ENCODE measurements at regions not wholly inside any gene's neighbourhood (a gene's known extent, or its start where the extent isn't known, plus 50 kb on each side); places are given as distances from the start of the nearest gene placed in this dataset.

- TF ChIP-seq NFIC (IDR thresholded peaks at IDR 0.05), result no peak
- no peak for TF ChIP-seq EGR1 (IDR thresholded peaks at IDR 0.05)
- TF ChIP-seq TAF1 (IDR thresholded peaks at IDR 0.05; ENCODE audit: low read depth), result no peak
- TF ChIP-seq TEAD4 (IDR thresholded peaks at IDR 0.05), result no peak
- TF ChIP-seq FOXM1 (IDR thresholded peaks at IDR 0.05; ENCODE audit: borderline replicate concordance, low read depth), result no peak
- TF ChIP-seq RAD21 (IDR thresholded peaks at IDR 0.05; ENCODE audit: low read depth), result no peak
- no peak for TF ChIP-seq ZBTB7A (IDR thresholded peaks at IDR 0.05; ENCODE audit: low read depth)
- no peak for TF ChIP-seq REST (IDR thresholded peaks at IDR 0.05; ENCODE audit: low read depth)
- no peak for TF ChIP-seq EP300 (IDR thresholded peaks at IDR 0.05; ENCODE audit: borderline replicate concordance)
- no peak for TF ChIP-seq MAX (IDR thresholded peaks at IDR 0.05)
- no peak for TF ChIP-seq USF1 (IDR thresholded peaks at IDR 0.05)
- no peak for TF ChIP-seq YY1 (IDR thresholded peaks at IDR 0.05; ENCODE audit: low read depth)
Measured at GRCh38 chr7:45239486-45239885, 81.9 kb downstream of the RAMP3 start.

GRCh38 chr7:45240273-45240771 is 82.7 kb downstream of the RAMP3 start:
- no peak for TF ChIP-seq TEAD4 (IDR thresholded peaks at IDR 0.05)
- TF ChIP-seq EP300 (IDR thresholded peaks at IDR 0.05; ENCODE audit: borderline replicate concordance), result no peak
- no peak for TF ChIP-seq NFIC (IDR thresholded peaks at IDR 0.05)
- no peak for TF ChIP-seq TAF1 (IDR thresholded peaks at IDR 0.05; ENCODE audit: low read depth)
- no peak for TF ChIP-seq ZBTB7A (IDR thresholded peaks at IDR 0.05; ENCODE audit: low read depth)
- TF ChIP-seq MAX (IDR thresholded peaks at IDR 0.05), result no peak
- TF ChIP-seq REST (IDR thresholded peaks at IDR 0.05; ENCODE audit: low read depth), result no peak
- TF ChIP-seq CEBPB (IDR thresholded peaks at IDR 0.05), result no peak
- TF ChIP-seq USF1 (IDR thresholded peaks at IDR 0.05), result no peak
- TF ChIP-seq TCF12 (IDR thresholded peaks at IDR 0.05; ENCODE audit: low read depth), result no peak
- no peak for TF ChIP-seq RAD21 (IDR thresholded peaks at IDR 0.05; ENCODE audit: low read depth)

GRCh38 chr7:45240926-45241325 is 83.3 kb downstream of the RAMP3 start:
- no peak for TF ChIP-seq YY1 (IDR thresholded peaks at IDR 0.05; ENCODE audit: low read depth)
- TF ChIP-seq RAD21 (IDR thresholded peaks at IDR 0.05; ENCODE audit: low read depth), result no peak
- no peak for TF ChIP-seq CEBPB (IDR thresholded peaks at IDR 0.05)
- no peak for TF ChIP-seq NFIC (IDR thresholded peaks at IDR 0.05)
- TF ChIP-seq TAF1 (IDR thresholded peaks at IDR 0.05; ENCODE audit: low read depth), result no peak
- TF ChIP-seq REST (IDR thresholded peaks at IDR 0.05; ENCODE audit: low read depth), result no peak
- TF ChIP-seq USF1 (IDR thresholded peaks at IDR 0.05), result no peak
- no peak for TF ChIP-seq EP300 (IDR thresholded peaks at IDR 0.05; ENCODE audit: borderline replicate concordance)
- TF ChIP-seq EGR1 (IDR thresholded peaks at IDR 0.05), result no peak
- no peak for TF ChIP-seq MAX (IDR thresholded peaks at IDR 0.05)
- no peak for TF ChIP-seq FOXM1 (IDR thresholded peaks at IDR 0.05; ENCODE audit: borderline replicate concordance, low read depth)
- TF ChIP-seq ZBTB7A (IDR thresholded peaks at IDR 0.05; ENCODE audit: low read depth), result no peak
- TF ChIP-seq TCF12 (IDR thresholded peaks at IDR 0.05; ENCODE audit: low read depth), result no peak
- TF ChIP-seq TEAD4 (IDR thresholded peaks at IDR 0.05), result no peak
- no peak for TF ChIP-seq CREB1 (IDR thresholded peaks at IDR 0.05; ENCODE audit: low read depth)

All from Ishikawa (cell line).